WERI-Rb-1 (cell line): ENCODE measurements at regions not wholly inside any gene's neighbourhood (a gene's known extent, or its start where the extent isn't known, plus 50 kb on each side); places are given as distances from the start of the nearest gene placed in this dataset.
"Not testable (repeated sequence)": the region's sequence is repeated elsewhere in the genome, so short reads cannot be mapped to it uniquely, and the experiment has no call there.

Experiments used
- DNase-seq: peaks from one replicate; pipeline ENCODE4 v3.0.0-alpha.2; 2020
- H3K27ac ChIP-seq: fragments of 250-450 bp; sonication (Bioruptor Pico); 2 replicates; pipeline ENCODE4 v1.5.1; 2020; ENCODE audit warnings: mild to moderate bottlenecking, moderate library complexity
- H3K27me3 ChIP-seq: fragments of 250-450 bp; sonication (Bioruptor Pico); 2 replicates; pipeline ENCODE4 v1.5.1; 2021; ENCODE audit warnings: mild to moderate bottlenecking, low read depth, moderate library complexity; ENCODE audit not compliant: insufficient read depth, severe bottlenecking
- H3K36me3 ChIP-seq: fragments of 250-450 bp; sonication (Bioruptor Pico); 2 replicates; pipeline ENCODE4 v1.5.1; 2020; ENCODE audit warnings: mild to moderate bottlenecking, moderate library complexity
- H3K4me3 ChIP-seq: 2 replicates; pipeline ENCODE4 v1.5.1; 2011; ENCODE audit warnings: low read depth, mild to moderate bottlenecking, control low read depth, low read length
- H3K9me3 ChIP-seq: fragments of 250-450 bp; sonication (Bioruptor Pico); 2 replicates; pipeline ENCODE4 v1.5.1; 2021; ENCODE audit warnings: mild to moderate bottlenecking, moderate library complexity; ENCODE audit not compliant: severe bottlenecking
- CTCF ChIP-seq: IDR thresholded peaks from 2 replicates; pipeline ENCODE4 v1.5.1; 2011; ENCODE audit warnings: low read depth, mild to moderate bottlenecking, control low read depth, inconsistent platforms, low read length

GRCh38 chr2:129192841-129193253, 786.6 kb upstream of the RAB6C start:
- Histone ChIP-seq H3K27ac (no peak overlapping the region), H3K9me3 (no peaks in the 10 kb centered on the region), H3K4me3 (no peak overlapping the region), H3K36me3 (no peaks in the 10 kb centered on the region), H3K27me3 (no peaks in the 10 kb centered on the region)
- DNase-seq: no peak
- TF ChIP-seq CTCF: no peak

- H3K27ac ChIP-seq: no peak overlapping the region
- peak; percentile 73 for TF ChIP-seq CTCF
- peak; percentile 33 for DNase-seq
- H3K4me3 ChIP-seq: no peak overlapping the region
- H3K36me3 ChIP-seq: no peaks in the 10 kb centered on the region
- no peaks in the 10 kb centered on the region for H3K9me3 ChIP-seq
- no peaks in the 10 kb centered on the region for H3K27me3 ChIP-seq
Observed at GRCh38 chr2:129193961-129194360, 785.5 kb upstream of the RAB6C start.

- no peaks in the 10 kb centered on the region for H3K9me3 ChIP-seq
- no peak overlapping the region for H3K4me3 ChIP-seq
- H3K27ac ChIP-seq: no peak overlapping the region
- no peaks in the 10 kb centered on the region for H3K36me3 ChIP-seq
- H3K27me3 ChIP-seq: no peaks in the 10 kb centered on the region
- DNase-seq: no peak
- TF ChIP-seq CTCF: no peak
Observed at GRCh38 chr2:129199501-129199900, 780.0 kb upstream of the RAB6C start.

GRCh38 chr2:129201696-129202095, 777.8 kb upstream of the RAB6C start:
- H3K9me3 ChIP-seq: no peaks in the 10 kb centered on the region
- H3K4me3 ChIP-seq: no peak overlapping the region
- H3K27me3 ChIP-seq: no peaks in the 10 kb centered on the region

GRCh38 chr2:129203331-129203730, 776.1 kb upstream of the RAB6C start:
- Histone ChIP-seq H3K27ac (no peak overlapping the region), H3K36me3 (no peaks in the 10 kb centered on the region), H3K9me3 (no peaks in the 10 kb centered on the region), H3K4me3 (no peak overlapping the region), H3K27me3 (no peaks in the 10 kb centered on the region)
- TF ChIP-seq CTCF: no peak
- DNase-seq: no peak

More at GRCh38 chr2:129201696-129202095, 777.8 kb upstream of the RAB6C start:
- TF ChIP-seq CTCF: no peak
- DNase-seq: no peak
- Histone ChIP-seq H3K27ac (no peak overlapping the region), H3K36me3 (no peaks in the 10 kb centered on the region)

- DNase-seq, H3K4me3 ChIP-seq, H3K27ac ChIP-seq, H3K27me3 ChIP-seq, H3K36me3 ChIP-seq, H3K9me3 ChIP-seq: not testable (repeated sequence)
Observed at GRCh38 chr2:129204581-129204980, 774.9 kb upstream of the RAB6C start.
